Activated T-helper 2 cell treated with anti-CD3 and anti-CD28 coated beads, Interferon-gamma antibody, Interleukin-2, Interleukin-4, amounts not matched to agents 10 μg/mL and 5 μg/mL and 100 μg/mL, durations not matched to agents 14 hours and 24 hours and 36 hours (primary cell): ENCODE measurements at regions not wholly inside any gene's neighbourhood (a gene's known extent, or its start where the extent isn't known, plus 50 kb on each side); places are given as distances from the start of the nearest gene placed in this dataset.
"Not testable (repeated sequence)": the region's sequence is repeated elsewhere in the genome, so short reads cannot be mapped to it uniquely, and the experiment has no call there.

Source experiments
- DNase-seq: peaks from one replicate; pipeline ENCODE4 v3.0.0; 2021; ENCODE audit warnings: low spot score
- H3K27ac Mint-ChIP-seq: one replicate; pipeline ENCODE4 v1.8.0; 2021; ENCODE audit warnings: mixed read lengths
- H3K27me3 Mint-ChIP-seq: one replicate; pipeline ENCODE4 v1.8.0; 2021; ENCODE audit warnings: low read depth, mixed read lengths
- H3K36me3 Mint-ChIP-seq: one replicate; pipeline ENCODE4 v1.8.0; 2021; ENCODE audit warnings: low read depth, mixed read lengths
- H3K4me1 Mint-ChIP-seq: one replicate; pipeline ENCODE4 v1.8.0; 2021; ENCODE audit warnings: low read depth, mixed read lengths
- H3K4me3 Mint-ChIP-seq: one replicate; pipeline ENCODE4 v1.8.0; 2021; ENCODE audit warnings: low read depth, mild to moderate bottlenecking, moderate library complexity, mixed read lengths
- H3K9me3 Mint-ChIP-seq: one replicate; pipeline ENCODE4 v1.8.0; 2021; ENCODE audit warnings: mixed read lengths
- intact Hi-C: fragments of 100-400 bp; cut with micrococcal nuclease; formaldehyde crosslinking; loops from one replicate; pipeline ENCODE4 v1.15.1; 2023

- Mint-ChIP-seq H3K9me3 (no peaks in the 10 kb centered on the region), H3K4me1 (peaks cover 3% of the 10 kb centered on the region), H3K4me3 (no peak overlapping the region), H3K36me3 (no peaks in the 10 kb centered on the region), H3K27ac (no peak overlapping the region), H3K27me3 (peaks cover 27% of the 10 kb centered on the region)
- no peak for DNase-seq
- intact Hi-C loops = no loop called here
These were observed 136.9 kb upstream of the ANKH start for GRCh38 chr5:15008476-15008875.

- no peaks in the 10 kb centered on the region for H3K9me3 Mint-ChIP-seq
- no peak for DNase-seq
- intact Hi-C loops = no loop called here
- H3K4me1 Mint-ChIP-seq = peaks cover 3% of the 10 kb centered on the region
- H3K27me3 Mint-ChIP-seq = peaks cover 27% of the 10 kb centered on the region
- no peak overlapping the region for H3K4me3 Mint-ChIP-seq
- H3K27ac Mint-ChIP-seq = no peak overlapping the region
- no peaks in the 10 kb centered on the region for H3K36me3 Mint-ChIP-seq
These were observed 136.1 kb upstream of the ANKH start for GRCh38 chr5:15007646-15008045.

- peaks cover 13% of the 10 kb centered on the region for H3K4me1 Mint-ChIP-seq
- intact Hi-C loops = loop anchor here (5.0 kb wide), 3 partner anchors 77 to 297 kb away; no protein-coding TSS in a partner anchor
- DNase-seq = no peak
- H3K27me3 Mint-ChIP-seq = peaks cover 32% of the 10 kb centered on the region
- H3K4me3 Mint-ChIP-seq = no peak overlapping the region
- no peaks in the 10 kb centered on the region for H3K36me3 Mint-ChIP-seq
- no peak overlapping the region for H3K27ac Mint-ChIP-seq
- H3K9me3 Mint-ChIP-seq = no peaks in the 10 kb centered on the region
These were observed 132.9 kb upstream of the ANKH start for GRCh38 chr5:15004506-15004905.

GRCh38 chr5:15003511-15003920, 131.9 kb upstream of the ANKH start:
- DNase-seq = peak; percentile 30
- intact Hi-C loops = loop anchor here (1.0 to 5.0 kb wide), 8 partner anchors 57 to 651 kb away; no protein-coding TSS in a partner anchor
- H3K27ac Mint-ChIP-seq = no peak overlapping the region
- no peak overlapping the region for H3K4me3 Mint-ChIP-seq
- H3K27me3 Mint-ChIP-seq = peaks cover 35% of the 10 kb centered on the region
- no peaks in the 10 kb centered on the region for H3K36me3 Mint-ChIP-seq
- peaks cover 18% of the 10 kb centered on the region for H3K4me1 Mint-ChIP-seq
- H3K9me3 Mint-ChIP-seq = peaks cover 4% of the 10 kb centered on the region

- H3K27me3 Mint-ChIP-seq = peaks cover 36% of the 10 kb centered on the region
- no peak overlapping the region for H3K4me3 Mint-ChIP-seq
- DNase-seq = no peak
- intact Hi-C loops = loop anchor here (1.0 to 5.0 kb wide), 8 partner anchors 56 to 650 kb away; no protein-coding TSS in a partner anchor
- H3K9me3 Mint-ChIP-seq = peaks cover 10% of the 10 kb centered on the region
- H3K36me3 Mint-ChIP-seq = no peaks in the 10 kb centered on the region
- peaks cover 18% of the 10 kb centered on the region for H3K4me1 Mint-ChIP-seq
- no peak overlapping the region for H3K27ac Mint-ChIP-seq
These were observed 131.2 kb upstream of the ANKH start for GRCh38 chr5:15002791-15003190.

GRCh38 chr5:15002173-15002572, 130.6 kb upstream of the ANKH start:
- H3K4me1 Mint-ChIP-seq = peaks cover 18% of the 10 kb centered on the region
- H3K27ac Mint-ChIP-seq = no peak overlapping the region
- H3K27me3 Mint-ChIP-seq = peaks cover 38% of the 10 kb centered on the region
- DNase-seq = no peak
- intact Hi-C loops = loop anchor here (2.0 to 5.0 kb wide), 4 partner anchors 75 to 295 kb away; no protein-coding TSS in a partner anchor
- H3K36me3 Mint-ChIP-seq = no peaks in the 10 kb centered on the region
- no peak overlapping the region for H3K4me3 Mint-ChIP-seq
- H3K9me3 Mint-ChIP-seq = peaks cover 10% of the 10 kb centered on the region

GRCh38 chr5:15001517-15001916, 129.9 kb upstream of the ANKH start:
- Mint-ChIP-seq H3K27ac (no peak overlapping the region), H3K9me3 (peaks cover 10% of the 10 kb centered on the region), H3K27me3 (peaks cover 36% of the 10 kb centered on the region), H3K4me1 (peaks cover 18% of the 10 kb centered on the region), H3K36me3 (no peaks in the 10 kb centered on the region), H3K4me3 (no peak overlapping the region)
- intact Hi-C loops = loop anchor here (5.0 kb wide), 3 partner anchors 74 to 294 kb away; no protein-coding TSS in a partner anchor
- no peak for DNase-seq

- Mint-ChIP-seq H3K36me3 (no peaks in the 10 kb centered on the region), H3K9me3 (peaks cover 10% of the 10 kb centered on the region), H3K27me3 (peaks cover 17% of the 10 kb centered on the region), H3K4me3 (no peak overlapping the region), H3K27ac (no peak overlapping the region), H3K4me1 (peaks cover 19% of the 10 kb centered on the region)
- intact Hi-C loops = no loop called here
- DNase-seq = no peak
These were observed 126.9 kb upstream of the ANKH start for GRCh38 chr5:14998491-14998890.

GRCh38 chr5:14996997-14997396, 125.4 kb upstream of the ANKH start:
- intact Hi-C loops = no loop called here
- peaks cover 31% of the 10 kb centered on the region for H3K4me1 Mint-ChIP-seq
- no peaks in the 10 kb centered on the region for H3K36me3 Mint-ChIP-seq

GRCh38 chr5:14995229-14995628, 123.7 kb upstream of the ANKH start:
- peaks cover 10% of the 10 kb centered on the region for H3K9me3 Mint-ChIP-seq
- no peak overlapping the region for H3K4me3 Mint-ChIP-seq
- peaks cover 16% of the 10 kb centered on the region for H3K27me3 Mint-ChIP-seq
- H3K36me3 Mint-ChIP-seq = no peaks in the 10 kb centered on the region
- no peak for DNase-seq
- H3K4me1 Mint-ChIP-seq = peaks cover 24% of the 10 kb centered on the region
- intact Hi-C loops = no loop called here
- H3K27ac Mint-ChIP-seq = no peak overlapping the region

More at GRCh38 chr5:14996997-14997396, 125.4 kb upstream of the ANKH start:
- H3K9me3 Mint-ChIP-seq = peaks cover 10% of the 10 kb centered on the region
- peaks cover 16% of the 10 kb centered on the region for H3K27me3 Mint-ChIP-seq
- H3K27ac Mint-ChIP-seq = no peak overlapping the region
- DNase-seq = no peak
- H3K4me3 Mint-ChIP-seq = no peak overlapping the region

GRCh38 chr5:14993459-14994133, 122.0 kb upstream of the ANKH start:
- not testable (repeated sequence) for DNase-seq, H3K36me3 Mint-ChIP-seq, H3K9me3 Mint-ChIP-seq, H3K27me3 Mint-ChIP-seq
- Mint-ChIP-seq H3K4me3 (peak overlapping the region; percentile 85), H3K27ac (peak overlapping the region; percentile 64), H3K4me1 (peaks cover 16% of the 10 kb centered on the region)
- intact Hi-C loops = loop anchor here (2.0 kb wide), 1 partner anchor 123 kb away; the partner anchor contains the start of gene ANKH

- H3K27me3 Mint-ChIP-seq, H3K9me3 Mint-ChIP-seq, H3K36me3 Mint-ChIP-seq: not testable (repeated sequence)
- DNase-seq = peak; percentile 24
- Mint-ChIP-seq H3K27ac (peak overlapping the region; percentile 64), H3K4me1 (peaks cover 16% of the 10 kb centered on the region), H3K4me3 (peak overlapping the region; percentile 85)
- intact Hi-C loops = loop anchor here (1.0 to 2.0 kb wide), 2 partner anchors 122 to 398 kb away; partner anchors contain the start of gene ANKH
These were observed 121.3 kb upstream of the ANKH start for GRCh38 chr5:14992751-14993458.

GRCh38 chr5:14988223-14988622, 116.6 kb upstream of the ANKH start:
- Mint-ChIP-seq H3K27me3 (no peaks in the 10 kb centered on the region), H3K4me1 (peaks cover 28% of the 10 kb centered on the region), H3K36me3 (no peaks in the 10 kb centered on the region), H3K4me3 (no peak overlapping the region), H3K9me3 (no peaks in the 10 kb centered on the region), H3K27ac (no peak overlapping the region)
- DNase-seq = no peak
- intact Hi-C loops = no loop called here
